ENCODE measurements at regions not wholly inside any gene's neighbourhood (a gene's known extent, or its start where the extent isn't known, plus 50 kb on each side); places are given as distances from the start of the nearest gene placed in this dataset.

GRCh38 chr4:58191109-58191508 is 1080.9 kb upstream of the IGFBP7 start:
- TF ChIP-seq CTCF (IDR thresholded peaks at IDR 0.05; ENCODE audit: extremely low read depth in 1 of 2, insufficient read depth in 1 of 2, low read depth in 1 of 2, low read length in 2 of 2) (no peak), EZH2 (IDR thresholded peaks at IDR 0.05; ENCODE audit: borderline replicate concordance, low read depth, low read length, severe bottlenecking) (no peak), POLR2A (IDR thresholded peaks at IDR 0.05; ENCODE audit: low read depth, low read length) (no peak), GATA2 (IDR thresholded peaks at IDR 0.05; ENCODE audit: insufficient read depth, insufficient read length, low read depth, low read length) (no peak), FOS (IDR thresholded peaks at IDR 0.05; ENCODE audit: borderline replicate concordance, insufficient read depth, low read length) (no peak), JUN (IDR thresholded peaks at IDR 0.05; ENCODE audit: borderline replicate concordance, insufficient read depth, insufficient read length, low read depth) (no peak)

All from endothelial cell of umbilical vein (primary cell).